ENCODE measurements at regions not wholly inside any gene's neighbourhood (a gene's known extent, or its start where the extent isn't known, plus 50 kb on each side); places are given as distances from the start of the nearest gene placed in this dataset.

- Histone ChIP-seq H3K9ac (ENCODE audit: low read length) (no peak overlapping the region), H3K9me3 (ENCODE audit: control insufficient read depth in 1 of 2, insufficient read depth in 1 of 2, low read depth in 1 of 2, low read length in 2 of 2) (peaks cover 6 to 8% of the 10 kb centered on the region in 2 experiments; a peak in 2 of 4 replicates), H2AFZ (ENCODE audit: low read depth, low read length, poor library complexity, severe bottlenecking) (no peak overlapping the region), H3K4me1 (ENCODE audit: control insufficient read depth in 1 of 2, insufficient read depth in 2 of 2, low read length in 2 of 2) (no peaks in the 10 kb centered on the region), H3K4me2 (ENCODE audit: low read length) (no peak overlapping the region), H3K4me3 (replicated peaks in 1 of 2; ENCODE audit: low read depth in 1 of 2, low read length in 2 of 2) (no peak overlapping the region), H3K27ac (ENCODE audit: low read depth, low read length) (no peak overlapping the region), H3K79me2 (ENCODE audit: insufficient read depth, low read length) (no peaks in the 10 kb centered on the region), H3K27me3 (ENCODE audit: insufficient read depth, low read length) (no peaks in the 10 kb centered on the region), H4K20me1 (ENCODE audit: insufficient read depth) (no peaks in the 10 kb centered on the region; the same call in 1 of the 2 replicates), H3K36me3 (ENCODE audit: control insufficient read depth in 1 of 2, insufficient read depth in 2 of 2, low read length in 2 of 2) (no peaks in the 10 kb centered on the region), H3K9me2 (ENCODE audit: insufficient read depth) (no peaks in the 10 kb centered on the region)
- BruUV-seq (replicated peaks): no TSS peak
- ATAC-seq (no peak), DNase-seq (ENCODE audit: low read depth, low spot score) (no peak)
- intact Hi-C loops (cut with micrococcal nuclease): no loop called here
- ChIA-PET POLR2A (no interaction called here), RAD21 (ENCODE audit: low non-redundant PET in 1 of 2, low total read pairs in 2 of 2, uncharacterized antibody in 2 of 2, unreplicated experiment in 2 of 2) (no interaction called here), CTCF (no interaction called here)
- TF ChIP-seq, protein P1, sequence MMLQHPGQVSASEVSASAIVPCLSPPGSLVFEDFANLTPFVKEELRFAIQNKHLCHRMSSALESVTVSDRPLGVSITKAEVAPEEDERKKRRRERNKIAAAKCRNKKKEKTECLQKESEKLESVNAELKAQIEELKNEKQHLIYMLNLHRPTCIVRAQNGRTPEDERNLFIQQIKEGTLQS (IDR thresholded peaks at IDR 0.05): no peak
Observed at GRCh38 chr2:22449696-22450095, 935.3 kb upstream of the KLHL29 start.

GRCh38 chr2:22450831-22451230, 934.1 kb upstream of the KLHL29 start:
- no peak for ATAC-seq
- BruUV-seq (replicated peaks): no TSS peak
- TF ChIP-seq EZH2 (IDR thresholded peaks at IDR 0.05) (no peak), EGR1 (IDR thresholded peaks at IDR 0.05; ENCODE audit: low read depth) (no peak), POLR2AphosphoS5 (IDR thresholded peaks at IDR 0.05; ENCODE audit: low read depth, low read length) (no peak), POLR2A (IDR thresholded peaks at IDR 0.05; ENCODE audit: borderline replicate concordance, extremely low read depth, insufficient read depth, insufficient read length) (no peak), ZBTB33 (IDR thresholded peaks at IDR 0.05; ENCODE audit: extremely low read depth, insufficient replicate concordance, low read length) (no peak), ZFX (IDR thresholded peaks at IDR 0.05) (no peak), REST (IDR thresholded peaks at IDR 0.05; ENCODE audit: low read depth) (no peak), YY1 (IDR thresholded peaks at IDR 0.05; ENCODE audit: extremely low read depth, insufficient replicate concordance, low read depth, low read length) (no peak), TCF7L2 (IDR thresholded peaks at IDR 0.05; ENCODE audit: borderline replicate concordance, extremely low read depth, insufficient read depth, insufficient read length) (no peak), CBX3 (IDR thresholded peaks at IDR 0.05; ENCODE audit: low read depth) (no peak), JUND (IDR thresholded peaks at IDR 0.05) (no peak), EZH2phosphoT487 (IDR thresholded peaks at IDR 0.05; ENCODE audit: borderline replicate concordance) (no peak)
- TF ChIP-seq, protein P1 (IDR thresholded peaks at IDR 0.05): no peak

More at GRCh38 chr2:22450831-22451230, 934.1 kb upstream of the KLHL29 start:
- intact Hi-C loops (cut with micrococcal nuclease): no loop called here
- DNase-seq (ENCODE audit: low read depth, low spot score): no peak
- no peak overlapping the region for H3K4me3 ChIP-seq (replicated peaks in 1 of 2; ENCODE audit: low read depth in 1 of 2, low read length in 2 of 2)
- H2AFZ ChIP-seq (ENCODE audit: low read depth, low read length, poor library complexity, severe bottlenecking): no peak overlapping the region
- H3K4me1 ChIP-seq (ENCODE audit: control insufficient read depth in 1 of 2, insufficient read depth in 2 of 2, low read length in 2 of 2): no peaks in the 10 kb centered on the region
- ChIA-PET CTCF (no interaction called here), RAD21 (ENCODE audit: low non-redundant PET in 1 of 2, low total read pairs in 2 of 2, uncharacterized antibody in 2 of 2, unreplicated experiment in 2 of 2) (no interaction called here), POLR2A (no interaction called here)
- peaks cover 0 to 4% of the 10 kb centered on the region in 2 experiments; a peak in 1 of 4 replicates for H3K9me3 ChIP-seq (ENCODE audit: control insufficient read depth in 1 of 2, insufficient read depth in 1 of 2, low read depth in 1 of 2, low read length in 2 of 2)
- no peaks in the 10 kb centered on the region; the same call in 1 of the 2 replicates for H4K20me1 ChIP-seq (ENCODE audit: insufficient read depth)
- no peaks in the 10 kb centered on the region for H3K27me3 ChIP-seq (ENCODE audit: insufficient read depth, low read length)
- H3K79me2 ChIP-seq (ENCODE audit: insufficient read depth, low read length): no peaks in the 10 kb centered on the region
- H3K27ac ChIP-seq (ENCODE audit: low read depth, low read length): no peak overlapping the region
- no peak overlapping the region for H3K9ac ChIP-seq (ENCODE audit: low read length)
- no peak overlapping the region for H3K4me2 ChIP-seq (ENCODE audit: low read length)
- H3K36me3 ChIP-seq (ENCODE audit: control insufficient read depth in 1 of 2, insufficient read depth in 2 of 2, low read length in 2 of 2): no peaks in the 10 kb centered on the region
- no peaks in the 10 kb centered on the region for H3K9me2 ChIP-seq (ENCODE audit: insufficient read depth)
